Neural cell (in vitro differentiated cells): ENCODE measurements at regions not wholly inside any gene's neighbourhood (a gene's known extent, or its start where the extent isn't known, plus 50 kb on each side); places are given as distances from the start of the nearest gene placed in this dataset.
A peak's percentile ranks its signal among the peaks of the same experiment; 100 is the strongest.

ENCODE experiments used
- H2AFZ ChIP-seq: fragments of 200-600, 300-800 bp; sonication (generic), shearing (Covaris generic); 2 replicates; pipeline ENCODE4 v1.6.0; 2014; ENCODE audit warnings: low read depth, mild to moderate bottlenecking, antibody characterized with exemption, low read length, moderate library complexity
- H3F3A ChIP-seq: fragments of 200-600 bp; shearing (Covaris generic); 2 replicates; pipeline ENCODE4 v1.6.1; 2016; ENCODE audit warnings: mild to moderate bottlenecking, moderate library complexity, mixed read lengths, antibody characterized with exemption, low read length; ENCODE audit not compliant: insufficient read depth, poor library complexity, severe bottlenecking
- H3K27ac ChIP-seq: fragments of 200-600, 300-800 bp; sonication (generic), shearing (Covaris generic); 2 replicates; pipeline ENCODE4 v1.5.1; 2014; ENCODE audit warnings: mild to moderate bottlenecking, low read length, moderate library complexity
- H3K27me3 ChIP-seq: fragments of 300-800, 200-600 bp; sonication (generic), shearing (Covaris generic); 2 replicates; pipeline ENCODE4 v1.6.0; 2014; ENCODE audit warnings: mild to moderate bottlenecking, low read depth, low read length, moderate library complexity; ENCODE audit not compliant: insufficient read depth
- H3K36me3 ChIP-seq: fragments of 300-800, 200-600 bp; sonication (generic), shearing (Covaris generic); 2 replicates; pipeline ENCODE4 v1.5.1; 2014; ENCODE audit warnings: mild to moderate bottlenecking, antibody characterized with exemption, low read length, moderate library complexity; ENCODE audit not compliant: insufficient read depth
- H3K4me2 ChIP-seq: fragments of 300-800, 200-600 bp; sonication (generic), shearing (Covaris generic); 2 replicates; pipeline ENCODE4 v1.6.0; 2014; ENCODE audit warnings: mild to moderate bottlenecking, low read length
- H3K4me3 ChIP-seq: fragments of 300-800, 200-600 bp; sonication (generic), shearing (Covaris generic); 2 replicates; pipeline ENCODE4 v1.5.1; 2014; ENCODE audit warnings: mild to moderate bottlenecking, low read length, moderate library complexity
- H3K79me2 ChIP-seq: fragments of 200-600 bp; shearing (Covaris generic); replicated peaks from 2 replicates; pipeline ENCODE4 v1.6.0; 2014; ENCODE audit warnings: mild to moderate bottlenecking, low read length, moderate library complexity; ENCODE audit not compliant: insufficient read depth
- H3K9ac ChIP-seq: fragments of 300-800, 200-600 bp; sonication (generic), shearing (Covaris generic); 2 replicates; pipeline ENCODE4 v1.6.1; 2016; ENCODE audit warnings: mild to moderate bottlenecking, low read length, mixed read lengths
- H3K9me2 ChIP-seq: fragments of 200-600 bp; shearing (Covaris generic); 2 replicates; pipeline ENCODE4 v1.6.1; 2016; ENCODE audit warnings: mild to moderate bottlenecking, low read length, mixed read lengths; ENCODE audit not compliant: insufficient read depth
- H3K9me3 ChIP-seq: fragments of 200-600, 300-800 bp; sonication (generic), shearing (Covaris generic); 2 replicates; pipeline ENCODE4 v1.6.1; 2016; ENCODE audit warnings: mild to moderate bottlenecking, mixed run types, low read length, moderate library complexity, mixed read lengths
- H4K20me1 ChIP-seq: fragments of 200-600 bp; shearing (Covaris generic); 2 replicates; pipeline ENCODE4 v1.6.1; 2016; ENCODE audit warnings: mild to moderate bottlenecking, mixed run types; ENCODE audit not compliant: insufficient read depth
- EP300 ChIP-seq: fragments of 450-650 bp; conservative IDR thresholded peaks from 2 replicates; pipeline ENCODE4 v1.6.1; 2014; ENCODE audit warnings: antibody characterized with exemption, mild to moderate bottlenecking, moderate library complexity; ENCODE audit not compliant: poor library complexity, severe bottlenecking
- EZH2 ChIP-seq: fragments of 200-600, 300-800 bp; shearing (Covaris generic), sonication (generic); IDR thresholded peaks from 2 replicates; pipeline ENCODE4 v1.6.1; 2014; ENCODE audit warnings: antibody characterized with exemption, low read length, borderline replicate concordance, mild to moderate bottlenecking; ENCODE audit not compliant: insufficient read depth, poor library complexity, severe bottlenecking
- POLR2AphosphoS5 ChIP-seq: IDR thresholded peaks from 2 replicates; pipeline ENCODE4 v1.6.1; 2012
- RAD21 ChIP-seq: fragments of 450-650 bp; conservative IDR thresholded peaks from 2 replicates; pipeline ENCODE4 v1.6.1; 2014; ENCODE audit warnings: antibody characterized with exemption, mild to moderate bottlenecking, moderate library complexity
- TAF1 ChIP-seq: IDR thresholded peaks from 2 replicates; pipeline ENCODE4 v1.6.1; 2012; ENCODE audit warnings: low read depth
- TF ChIP-seq, protein P1 (sequence below): fragments of 450-650 bp; IDR thresholded peaks from 2 replicates; pipeline ENCODE4 v1.5.1; 2014; ENCODE audit warnings: antibody characterized with exemption, mild to moderate bottlenecking, moderate library complexity; ENCODE audit not compliant: poor library complexity, severe bottlenecking
- TF ChIP-seq, protein P2 (sequence below): IDR thresholded peaks from 2 replicates; pipeline ENCODE4 v1.6.1; 2012; ENCODE audit warnings: borderline replicate concordance

DNA sequence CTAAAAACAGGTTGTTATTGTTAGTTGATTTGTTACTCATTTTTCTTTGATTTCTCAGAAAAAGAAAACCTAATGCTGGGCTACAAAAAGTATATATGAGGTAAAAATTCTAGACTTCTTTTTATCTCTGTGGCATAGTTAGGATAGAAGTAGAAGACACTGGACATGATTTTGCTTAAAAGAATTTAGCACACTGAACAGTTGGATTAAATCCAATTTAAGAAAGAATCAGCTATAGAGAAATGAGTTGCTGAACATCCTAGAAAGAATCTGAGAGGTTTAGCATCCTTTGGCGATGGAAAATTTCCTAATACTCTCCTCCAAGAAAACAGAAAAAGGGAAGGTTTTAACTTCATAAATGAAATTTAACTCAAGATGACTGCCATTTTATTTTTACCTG, 259.7 kb downstream of the TBL1XR1 start:
- no peak for TF ChIP-seq EZH2
- TF ChIP-seq, protein P1, sequence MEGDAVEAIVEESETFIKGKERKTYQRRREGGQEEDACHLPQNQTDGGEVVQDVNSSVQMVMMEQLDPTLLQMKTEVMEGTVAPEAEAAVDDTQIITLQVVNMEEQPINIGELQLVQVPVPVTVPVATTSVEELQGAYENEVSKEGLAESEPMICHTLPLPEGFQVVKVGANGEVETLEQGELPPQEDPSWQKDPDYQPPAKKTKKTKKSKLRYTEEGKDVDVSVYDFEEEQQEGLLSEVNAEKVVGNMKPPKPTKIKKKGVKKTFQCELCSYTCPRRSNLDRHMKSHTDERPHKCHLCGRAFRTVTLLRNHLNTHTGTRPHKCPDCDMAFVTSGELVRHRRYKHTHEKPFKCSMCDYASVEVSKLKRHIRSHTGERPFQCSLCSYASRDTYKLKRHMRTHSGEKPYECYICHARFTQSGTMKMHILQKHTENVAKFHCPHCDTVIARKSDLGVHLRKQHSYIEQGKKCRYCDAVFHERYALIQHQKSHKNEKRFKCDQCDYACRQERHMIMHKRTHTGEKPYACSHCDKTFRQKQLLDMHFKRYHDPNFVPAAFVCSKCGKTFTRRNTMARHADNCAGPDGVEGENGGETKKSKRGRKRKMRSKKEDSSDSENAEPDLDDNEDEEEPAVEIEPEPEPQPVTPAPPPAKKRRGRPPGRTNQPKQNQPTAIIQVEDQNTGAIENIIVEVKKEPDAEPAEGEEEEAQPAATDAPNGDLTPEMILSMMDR = no peak
- no peak for TF ChIP-seq POLR2AphosphoS5
- Histone ChIP-seq H3K4me3 (no peak overlapping the region), H3K79me2 (no peaks in the 10 kb centered on the region), H3K9me3 (no peaks in the 10 kb centered on the region), H3K27ac (no peak overlapping the region), H3F3A (no peaks in the 10 kb centered on the region), H3K27me3 (no peaks in the 10 kb centered on the region), H3K4me2 (no peak overlapping the region), H3K9me2 (no peaks in the 10 kb centered on the region), H3K9ac (no peak overlapping the region), H4K20me1 (no peaks in the 10 kb centered on the region), H3K36me3 (no peaks in the 10 kb centered on the region), H2AFZ (no peak overlapping the region)

DNA sequence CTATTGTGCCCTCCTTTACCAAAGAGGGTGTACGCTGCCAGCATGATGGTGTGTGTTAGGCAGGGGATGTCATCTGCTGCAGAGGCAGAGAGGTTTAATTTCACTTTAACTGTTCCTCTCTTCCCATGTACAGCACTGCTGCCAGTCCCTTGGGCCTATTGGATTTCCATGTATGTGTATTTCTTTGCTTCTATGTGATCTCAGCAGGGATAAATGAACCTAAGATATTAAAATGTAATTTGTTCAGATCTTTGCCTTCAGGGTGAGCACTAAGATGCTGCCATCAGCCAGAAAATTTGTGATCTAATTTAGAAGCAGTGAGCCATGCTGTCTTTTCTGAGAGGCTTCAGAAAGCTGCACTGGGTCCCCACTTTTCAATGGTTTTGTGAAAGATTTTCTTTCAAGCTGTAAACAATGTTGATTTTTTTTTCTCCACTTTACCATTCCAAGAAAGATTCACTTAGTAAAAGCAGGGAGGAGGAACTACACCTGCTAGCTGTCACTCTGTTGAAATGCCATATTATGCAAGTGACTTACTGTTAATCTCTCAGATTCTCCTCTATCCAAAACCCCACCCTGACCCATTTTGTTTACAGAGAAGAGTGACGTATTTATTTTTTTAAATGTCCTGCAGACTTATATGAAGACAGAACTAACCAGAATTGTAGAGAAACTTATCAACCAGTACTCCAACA, 261.9 kb downstream of the TBL1XR1 start:
- H3K9me2 ChIP-seq = no peaks in the 10 kb centered on the region
- TF ChIP-seq, protein P2, sequence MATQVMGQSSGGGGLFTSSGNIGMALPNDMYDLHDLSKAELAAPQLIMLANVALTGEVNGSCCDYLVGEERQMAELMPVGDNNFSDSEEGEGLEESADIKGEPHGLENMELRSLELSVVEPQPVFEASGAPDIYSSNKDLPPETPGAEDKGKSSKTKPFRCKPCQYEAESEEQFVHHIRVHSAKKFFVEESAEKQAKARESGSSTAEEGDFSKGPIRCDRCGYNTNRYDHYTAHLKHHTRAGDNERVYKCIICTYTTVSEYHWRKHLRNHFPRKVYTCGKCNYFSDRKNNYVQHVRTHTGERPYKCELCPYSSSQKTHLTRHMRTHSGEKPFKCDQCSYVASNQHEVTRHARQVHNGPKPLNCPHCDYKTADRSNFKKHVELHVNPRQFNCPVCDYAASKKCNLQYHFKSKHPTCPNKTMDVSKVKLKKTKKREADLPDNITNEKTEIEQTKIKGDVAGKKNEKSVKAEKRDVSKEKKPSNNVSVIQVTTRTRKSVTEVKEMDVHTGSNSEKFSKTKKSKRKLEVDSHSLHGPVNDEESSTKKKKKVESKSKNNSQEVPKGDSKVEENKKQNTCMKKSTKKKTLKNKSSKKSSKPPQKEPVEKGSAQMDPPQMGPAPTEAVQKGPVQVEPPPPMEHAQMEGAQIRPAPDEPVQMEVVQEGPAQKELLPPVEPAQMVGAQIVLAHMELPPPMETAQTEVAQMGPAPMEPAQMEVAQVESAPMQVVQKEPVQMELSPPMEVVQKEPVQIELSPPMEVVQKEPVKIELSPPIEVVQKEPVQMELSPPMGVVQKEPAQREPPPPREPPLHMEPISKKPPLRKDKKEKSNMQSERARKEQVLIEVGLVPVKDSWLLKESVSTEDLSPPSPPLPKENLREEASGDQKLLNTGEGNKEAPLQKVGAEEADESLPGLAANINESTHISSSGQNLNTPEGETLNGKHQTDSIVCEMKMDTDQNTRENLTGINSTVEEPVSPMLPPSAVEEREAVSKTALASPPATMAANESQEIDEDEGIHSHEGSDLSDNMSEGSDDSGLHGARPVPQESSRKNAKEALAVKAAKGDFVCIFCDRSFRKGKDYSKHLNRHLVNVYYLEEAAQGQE = no peak
- no peak for TF ChIP-seq RAD21
- TF ChIP-seq EP300 = no peak
- TF ChIP-seq, protein P1 = no peak
- no peak for TF ChIP-seq EZH2
- TF ChIP-seq TAF1 = no peak
- no peak overlapping the region for H2AFZ ChIP-seq
- H3F3A ChIP-seq = no peaks in the 10 kb centered on the region
- H3K27ac ChIP-seq = no peak overlapping the region
- no peaks in the 10 kb centered on the region for H3K36me3 ChIP-seq
- H3K9me3 ChIP-seq = no peaks in the 10 kb centered on the region
- no peak overlapping the region for H3K4me3 ChIP-seq
- H4K20me1 ChIP-seq = no peaks in the 10 kb centered on the region
- H3K79me2 ChIP-seq = no peaks in the 10 kb centered on the region
- H3K27me3 ChIP-seq = no peaks in the 10 kb centered on the region
- peak overlapping the region; percentile 4 for H3K4me2 ChIP-seq
- no peak overlapping the region for H3K9ac ChIP-seq
